ENCODE measurements at regions not wholly inside any gene's neighbourhood (a gene's known extent, or its start where the extent isn't known, plus 50 kb on each side); places are given as distances from the start of the nearest gene placed in this dataset.
"Not testable (repeated sequence)": the region's sequence is repeated elsewhere in the genome, so short reads cannot be mapped to it uniquely, and the experiment has no call there.

DNA sequence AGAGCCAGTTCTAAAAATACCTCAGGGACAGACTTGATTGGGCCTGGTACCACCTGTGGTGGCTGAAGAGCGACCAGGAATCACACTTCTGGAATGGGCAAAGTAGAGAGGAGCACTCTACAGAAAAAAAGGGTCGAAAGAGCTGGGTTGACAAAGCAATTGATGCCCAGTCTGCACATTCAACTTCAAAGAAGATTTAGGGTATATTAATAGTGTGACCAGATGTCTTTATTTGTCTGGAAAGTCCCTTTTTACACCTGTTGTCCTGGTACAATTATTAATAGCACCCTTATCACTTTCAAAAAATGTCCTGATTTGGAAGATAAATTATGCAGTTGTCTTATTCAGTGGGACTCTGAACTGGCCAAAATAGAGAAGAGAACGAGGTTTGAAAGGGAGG lies 137.5 kb downstream of the DYRK2 start:
- Mint-ChIP-seq H3K27me3 (no peaks in the 10 kb centered on the region), H3K36me3 (ENCODE audit: low read depth) (no peaks in the 10 kb centered on the region), H3K4me3 (no peak overlapping the region), H3K27ac (no peak overlapping the region), H3K9me3 (ENCODE audit: low read depth) (no peaks in the 10 kb centered on the region), H3K4me1 (peaks cover 25% of the 10 kb centered on the region)
- CTCF ChIA-PET, result no interaction called here
- intact Hi-C loops (cut with DNase I, micrococcal nuclease), result no loop called here
- DNase-seq (no peak), ATAC-seq (no peak)
- POLR2A ChIA-PET, result no interaction called here

DNA sequence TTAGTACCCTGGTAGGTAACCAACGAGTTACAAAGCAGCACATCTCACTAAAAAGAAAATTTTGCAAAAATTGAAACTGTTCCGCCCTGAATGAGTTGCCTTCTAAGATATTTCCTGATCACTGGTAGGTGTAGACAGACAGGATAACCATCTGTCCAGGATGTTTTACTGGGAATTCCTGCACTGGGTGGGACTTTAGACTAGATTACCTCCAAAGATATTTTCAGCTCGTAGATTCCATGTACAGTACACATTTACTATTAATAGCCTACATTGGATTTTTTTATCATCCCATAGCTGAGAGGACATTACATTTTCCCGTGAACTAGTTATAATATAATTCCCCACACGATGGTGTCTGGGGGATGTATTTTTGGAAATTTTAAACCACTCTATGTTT lies 139.6 kb downstream of the DYRK2 start:
- DNase-seq, result no peak
- H3K27me3 Mint-ChIP-seq, result no peaks in the 10 kb centered on the region
- no peak overlapping the region for H3K27ac Mint-ChIP-seq

DNA sequence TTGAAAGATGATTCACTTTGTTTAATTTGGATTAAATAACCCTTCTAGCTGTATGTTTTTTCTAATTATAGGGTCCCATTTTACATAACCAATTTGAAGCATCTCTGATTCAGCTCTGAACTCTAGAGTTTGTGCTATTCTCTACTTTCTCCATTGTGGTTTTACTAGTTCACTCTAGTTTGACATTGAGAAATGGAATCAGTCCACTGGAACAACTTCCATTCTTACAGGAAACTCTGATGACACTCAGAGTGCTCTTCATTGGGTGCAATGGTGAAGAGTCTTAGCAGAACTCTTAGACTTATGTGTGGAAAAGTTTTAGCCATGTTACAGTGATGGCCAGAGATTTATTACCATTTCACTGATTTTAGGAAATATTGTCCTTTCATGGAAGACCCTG lies 140.7 kb downstream of the DYRK2 start:
- POLR2A ChIA-PET, result no interaction called here
- H3K27ac Mint-ChIP-seq, result no peak overlapping the region
- no peaks in the 10 kb centered on the region for H3K27me3 Mint-ChIP-seq
- CTCF ChIA-PET, result interaction anchor here (1.1 to 1.4 kb wide), 2 partner anchors 14 to 132 kb away, joined by 3 read pairs; no protein-coding TSS in a partner anchor
- peaks cover 11% of the 10 kb centered on the region for H3K9me3 Mint-ChIP-seq (ENCODE audit: low read depth)
- peaks cover 9% of the 10 kb centered on the region for H3K4me1 Mint-ChIP-seq
- peaks cover 5% of the 10 kb centered on the region for H3K36me3 Mint-ChIP-seq (ENCODE audit: low read depth)
- DNase-seq (no peak), ATAC-seq (no peak)
- intact Hi-C loops (cut with DNase I, micrococcal nuclease), result no loop called here
- no peak overlapping the region for H3K4me3 Mint-ChIP-seq

More for the DNA sequence above, 139.6 kb downstream of the DYRK2 start:
- intact Hi-C loops (cut with DNase I, micrococcal nuclease), result no loop called here
- ChIA-PET CTCF (interaction anchor here (0.7 to 1.4 kb wide), 2 partner anchors 133 to 476 kb away, joined by 3 read pairs; no protein-coding TSS in a partner anchor), POLR2A (no interaction called here)
- peaks cover 19% of the 10 kb centered on the region for H3K4me1 Mint-ChIP-seq
- peaks cover 11% of the 10 kb centered on the region for H3K9me3 Mint-ChIP-seq (ENCODE audit: low read depth)
- peaks cover 5% of the 10 kb centered on the region for H3K36me3 Mint-ChIP-seq (ENCODE audit: low read depth)
- no peak overlapping the region for H3K4me3 Mint-ChIP-seq
- ATAC-seq, result no peak

DNA sequence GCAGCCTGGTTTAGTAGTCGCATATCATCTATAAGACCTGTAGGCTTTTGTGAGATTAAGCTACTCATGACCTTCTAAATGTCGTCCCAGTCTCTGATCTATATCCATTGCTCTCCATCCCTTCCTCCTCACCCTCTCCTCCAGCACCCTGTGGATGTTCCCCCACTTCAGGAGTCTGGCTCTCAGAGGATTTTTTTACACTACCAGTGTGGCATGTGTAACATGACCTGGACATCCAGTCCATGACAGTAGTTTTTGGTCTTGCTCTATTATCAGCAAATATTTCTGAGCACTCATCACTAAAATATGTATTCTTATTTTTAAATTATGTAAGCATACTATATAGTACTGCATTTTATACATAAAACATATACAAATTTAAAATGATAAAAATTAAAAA lies 142.1 kb downstream of the DYRK2 start:
- Mint-ChIP-seq H3K27ac (no peak overlapping the region), H3K9me3 (ENCODE audit: low read depth) (peaks cover 11% of the 10 kb centered on the region), H3K27me3 (no peaks in the 10 kb centered on the region), H3K4me3 (no peak overlapping the region), H3K4me1 (peaks cover 3% of the 10 kb centered on the region), H3K36me3 (ENCODE audit: low read depth) (peaks cover 5% of the 10 kb centered on the region)
- intact Hi-C loops (cut with DNase I, micrococcal nuclease), result no loop called here
- ChIA-PET CTCF (interaction anchor here (0.6 to 1.0 kb wide), 2 partner anchors 8 to 85 kb away, joined by 3 to 4 read pairs; no protein-coding TSS in a partner anchor), POLR2A (no interaction called here)
- DNase-seq, result no peak
- ATAC-seq, result no peak

DNA sequence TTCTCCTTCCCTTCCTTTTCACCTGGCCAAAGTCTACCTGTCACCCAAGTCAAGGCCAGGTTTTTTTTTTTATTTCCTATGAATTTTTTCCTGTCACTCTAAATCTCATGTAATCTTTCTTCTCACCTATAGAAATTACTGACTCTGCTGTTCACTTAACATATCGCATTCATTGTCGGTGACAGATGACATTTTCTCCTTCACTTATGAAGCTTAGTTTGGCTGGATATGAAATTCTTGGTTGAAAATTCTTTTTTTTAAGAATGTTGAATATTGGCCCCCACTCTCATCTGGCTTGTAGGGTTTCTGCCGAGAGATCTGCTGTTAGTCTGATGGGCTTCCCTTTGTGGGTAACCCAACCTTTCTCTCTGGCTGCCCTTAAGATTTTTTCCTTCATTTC lies 142.8 kb downstream of the DYRK2 start:
- H3K4me1 Mint-ChIP-seq; H3K4me3 Mint-ChIP-seq; H3K27me3 Mint-ChIP-seq; CTCF ChIA-PET; H3K36me3 Mint-ChIP-seq (ENCODE audit: low read depth); POLR2A ChIA-PET; H3K27ac Mint-ChIP-seq; intact Hi-C loops (cut with DNase I, micrococcal nuclease); ATAC-seq; DNase-seq: not testable (repeated sequence)
- H3K9me3 Mint-ChIP-seq (ENCODE audit: low read depth), result peaks cover 11% of the 10 kb centered on the region

DNA sequence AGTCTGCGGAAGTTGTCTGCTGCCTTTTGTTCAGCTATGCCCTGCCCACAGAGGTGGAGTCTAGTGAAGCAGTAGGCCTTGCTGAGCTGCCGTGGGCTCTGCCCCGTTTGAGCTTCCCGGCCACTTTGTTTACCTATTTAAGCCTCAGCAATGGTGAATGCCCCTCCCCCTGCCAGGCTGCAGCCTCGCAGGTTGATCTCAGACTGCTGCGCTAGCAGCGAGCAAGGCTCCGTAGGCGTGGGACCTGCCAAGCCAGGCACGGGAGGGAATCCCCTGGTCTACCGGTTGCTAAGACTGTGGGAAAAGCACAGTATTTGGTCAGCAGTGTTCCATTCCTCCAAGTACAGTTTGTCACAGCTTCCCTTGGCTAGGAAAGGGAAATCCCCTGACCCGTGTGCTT lies 143.6 kb downstream of the DYRK2 start:
- Mint-ChIP-seq H3K4me3 (no peak overlapping the region), H3K9me3 (ENCODE audit: low read depth) (peaks cover 11% of the 10 kb centered on the region), H3K27me3 (no peaks in the 10 kb centered on the region), H3K27ac (no peak overlapping the region), H3K36me3 (ENCODE audit: low read depth) (peaks cover 5% of the 10 kb centered on the region), H3K4me1 (no peaks in the 10 kb centered on the region)
- DNase-seq (no peak), ATAC-seq (no peak)
- ChIA-PET POLR2A (interaction anchor here (0.7 kb wide), 1 partner anchor 79 kb away, joined by 3 read pairs; no protein-coding TSS in a partner anchor), CTCF (interaction anchor here (0.8 to 1.5 kb wide), 2 partner anchors 11 to 485 kb away, joined by 3 to 6 read pairs; no protein-coding TSS in a partner anchor)
- intact Hi-C loops (cut with DNase I, micrococcal nuclease), result no loop called here

DNA sequence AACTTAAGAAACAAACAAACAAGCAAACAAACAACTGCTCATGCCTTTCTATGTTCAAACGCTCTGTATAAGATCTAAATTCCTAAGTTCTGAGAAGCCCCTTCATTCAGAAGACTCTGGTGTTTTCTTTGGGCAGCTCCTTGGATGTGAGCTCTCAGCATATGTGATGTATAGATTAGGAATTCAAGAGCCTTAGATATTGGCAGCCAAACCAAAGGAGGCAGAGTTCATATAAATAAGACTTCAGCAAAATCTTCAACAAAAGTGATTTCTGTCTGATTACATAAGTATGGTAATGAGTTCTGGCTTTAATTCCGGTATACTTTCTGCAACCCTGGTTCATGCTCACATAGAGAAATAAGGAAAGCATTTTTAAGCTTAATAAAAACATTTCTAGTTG lies 145.6 kb downstream of the DYRK2 start:
- H3K9me3 Mint-ChIP-seq (ENCODE audit: low read depth), result peaks cover 11% of the 10 kb centered on the region
- DNase-seq (no peak), ATAC-seq (no peak)
- H3K4me3 Mint-ChIP-seq, result no peak overlapping the region
- ChIA-PET POLR2A (no interaction called here), CTCF (interaction anchor here (1.0 kb wide), 1 partner anchor 123 kb away, joined by 3 read pairs; no protein-coding TSS in a partner anchor)
- H3K27me3 Mint-ChIP-seq, result peaks cover 4% of the 10 kb centered on the region
- H3K36me3 Mint-ChIP-seq (ENCODE audit: low read depth), result peaks cover 5% of the 10 kb centered on the region
- no peak overlapping the region for H3K27ac Mint-ChIP-seq
- peaks cover 9% of the 10 kb centered on the region for H3K4me1 Mint-ChIP-seq
- intact Hi-C loops (cut with DNase I, micrococcal nuclease), result no loop called here

DNA sequence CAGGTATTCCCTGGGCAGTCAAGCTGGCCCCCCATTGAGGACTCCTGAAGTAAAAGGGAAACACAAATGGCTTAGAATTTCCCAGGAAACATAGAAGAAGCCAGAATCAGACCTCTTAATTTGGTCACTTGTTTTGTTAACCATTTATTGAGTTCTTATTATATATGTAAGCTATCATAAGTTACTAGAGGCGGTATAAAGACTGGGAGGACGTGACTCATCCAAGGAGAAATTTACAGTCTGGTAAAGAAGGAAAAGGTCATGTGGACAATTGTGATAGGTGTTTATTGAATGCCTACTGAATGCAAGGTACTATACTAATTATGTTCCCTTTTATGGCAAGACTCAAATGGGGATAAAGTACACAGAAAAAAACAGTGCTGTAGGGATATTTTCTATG lies 146.7 kb downstream of the DYRK2 start:
- Mint-ChIP-seq H3K4me3 (no peak overlapping the region), H3K36me3 (ENCODE audit: low read depth) (peaks cover 5% of the 10 kb centered on the region), H3K27ac (no peak overlapping the region), H3K9me3 (ENCODE audit: low read depth) (peaks cover 11% of the 10 kb centered on the region), H3K27me3 (peaks cover 4% of the 10 kb centered on the region), H3K4me1 (peaks cover 16% of the 10 kb centered on the region)
- POLR2A ChIA-PET, result no interaction called here
- no peak for DNase-seq
- ATAC-seq, result no peak
- CTCF ChIA-PET, result no interaction called here
- intact Hi-C loops (cut with DNase I, micrococcal nuclease), result no loop called here

DNA sequence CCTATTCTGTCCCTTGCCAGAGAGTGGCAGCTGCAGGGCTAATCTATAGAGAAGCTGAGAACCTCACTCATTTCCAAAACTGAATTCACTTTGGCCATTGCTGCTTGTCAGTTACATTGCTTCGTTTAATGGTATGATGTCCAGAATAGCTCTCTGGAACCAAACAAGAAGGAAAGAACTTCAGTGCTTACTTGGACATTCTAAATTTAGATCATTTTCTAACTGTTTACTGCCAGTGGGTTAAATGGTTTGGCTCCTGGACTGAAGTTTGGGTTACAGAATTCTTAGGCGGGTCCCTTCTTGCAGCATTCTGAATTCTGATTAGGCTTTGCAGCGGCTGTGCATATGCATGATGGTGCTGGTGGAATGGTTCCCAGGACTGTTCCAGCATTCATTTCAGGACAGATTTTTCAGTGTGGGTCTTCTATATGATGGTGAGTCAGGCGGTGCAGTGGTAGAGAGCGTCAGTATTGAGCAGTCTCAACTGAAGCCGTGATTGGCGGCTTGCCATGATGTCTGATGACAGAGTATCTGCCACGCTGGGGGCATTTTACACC lies 148.7 kb downstream of the DYRK2 start:
- H3K27me3 Mint-ChIP-seq, result peaks cover 8% of the 10 kb centered on the region
- ChIA-PET POLR2A (no interaction called here), CTCF (no interaction called here)
- intact Hi-C loops (cut with DNase I, micrococcal nuclease), result no loop called here
- no peak for DNase-seq
- peaks cover 23% of the 10 kb centered on the region for H3K4me1 Mint-ChIP-seq
- no peaks in the 10 kb centered on the region for H3K36me3 Mint-ChIP-seq (ENCODE audit: low read depth)
- no peaks in the 10 kb centered on the region for H3K9me3 Mint-ChIP-seq (ENCODE audit: low read depth)
- ATAC-seq, result no peak
- no peak overlapping the region for H3K4me3 Mint-ChIP-seq
- no peak overlapping the region for H3K27ac Mint-ChIP-seq

DNA sequence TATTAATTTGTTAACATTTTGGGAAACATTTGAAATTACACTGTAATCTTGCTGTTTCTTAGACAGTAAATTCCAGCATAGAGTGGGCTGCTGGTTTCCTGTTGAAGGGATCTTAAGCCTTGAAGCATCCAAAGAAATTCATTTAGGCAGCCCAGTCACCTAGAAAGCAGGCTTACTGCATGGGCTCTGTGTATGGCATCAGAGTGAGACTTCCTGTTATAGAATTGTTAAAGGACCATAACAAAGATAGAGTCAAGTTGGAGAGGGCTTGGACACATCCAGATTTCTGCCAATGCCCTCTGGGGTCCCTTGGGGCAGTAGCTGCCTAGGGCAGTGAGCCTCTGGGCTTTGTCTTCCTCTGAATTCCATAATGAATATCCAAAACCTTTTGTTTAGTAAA lies 149.2 kb downstream of the DYRK2 start:
- no peaks in the 10 kb centered on the region for H3K9me3 Mint-ChIP-seq (ENCODE audit: low read depth)
- H3K4me3 Mint-ChIP-seq, result no peak overlapping the region
- peaks cover 8% of the 10 kb centered on the region for H3K27me3 Mint-ChIP-seq
- ChIA-PET CTCF (no interaction called here), POLR2A (no interaction called here)
- no peak for DNase-seq
- H3K4me1 Mint-ChIP-seq, result peaks cover 23% of the 10 kb centered on the region
- H3K36me3 Mint-ChIP-seq (ENCODE audit: low read depth), result no peaks in the 10 kb centered on the region
- ATAC-seq, result no peak
- H3K27ac Mint-ChIP-seq, result no peak overlapping the region
- intact Hi-C loops (cut with DNase I, micrococcal nuclease), result no loop called here

DNA sequence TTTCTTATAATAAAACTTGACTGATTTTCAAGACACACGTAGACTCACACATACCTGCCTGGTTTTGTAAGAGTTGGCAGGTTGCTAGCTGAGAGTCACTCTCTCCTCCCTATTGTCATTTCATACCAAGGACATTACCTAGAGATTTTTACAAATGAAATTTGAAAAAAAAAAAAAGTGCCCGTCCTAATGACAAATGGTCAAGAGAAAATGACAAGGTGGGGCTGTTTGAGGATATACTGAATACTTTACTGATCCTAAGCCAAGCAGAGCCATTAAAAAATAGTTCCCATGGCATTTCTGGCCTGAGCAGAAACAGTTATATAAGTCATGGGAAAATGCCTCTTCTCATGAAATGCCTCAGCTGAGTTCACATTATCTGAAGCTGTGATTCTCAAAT lies 150.2 kb downstream of the DYRK2 start:
- intact Hi-C loops (cut with DNase I, micrococcal nuclease), result no loop called here
- Mint-ChIP-seq H3K4me3 (no peak overlapping the region), H3K27me3 (peaks cover 8% of the 10 kb centered on the region), H3K27ac (no peak overlapping the region), H3K9me3 (ENCODE audit: low read depth) (no peaks in the 10 kb centered on the region), H3K4me1 (peaks cover 23% of the 10 kb centered on the region), H3K36me3 (ENCODE audit: low read depth) (no peaks in the 10 kb centered on the region)
- ChIA-PET CTCF (interaction anchor here (0.6 to 1.2 kb wide), 3 partner anchors 9 to 938 kb away, joined by 3 to 4 read pairs (median 3); no protein-coding TSS in a partner anchor), POLR2A (no interaction called here)
- DNase-seq (no peak), ATAC-seq (no peak)

DNA sequence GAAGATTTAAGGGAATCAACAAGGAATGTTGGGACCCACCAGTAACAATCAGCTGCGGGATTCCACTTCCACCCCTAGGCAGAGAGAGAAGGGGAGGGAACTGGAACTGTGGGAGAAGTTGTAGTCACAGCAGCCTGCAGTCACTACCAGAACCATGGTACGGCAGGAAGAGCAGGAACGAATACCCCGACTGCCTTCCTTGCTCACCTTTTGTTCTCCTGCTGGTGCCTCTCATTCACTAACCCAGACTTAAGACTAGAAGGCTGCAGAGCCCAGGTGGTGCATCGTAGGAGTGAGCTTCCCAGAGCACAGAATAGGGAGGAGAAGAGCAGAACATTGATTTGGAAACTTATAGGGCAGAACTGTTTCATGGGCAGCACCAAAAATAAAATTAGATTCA lies 154.2 kb downstream of the DYRK2 start:
- CTCF ChIA-PET, result no interaction called here
- H3K4me3 Mint-ChIP-seq, result no peak overlapping the region

More for the DNA sequence above, 154.2 kb downstream of the DYRK2 start:
- intact Hi-C loops (cut with DNase I, micrococcal nuclease), result loop anchor here (10.0 kb wide), 2 partner anchors 322 to 448 kb away; no protein-coding TSS in a partner anchor
- POLR2A ChIA-PET, result no interaction called here
- H3K36me3 Mint-ChIP-seq (ENCODE audit: low read depth), result no peaks in the 10 kb centered on the region
- peaks cover 6% of the 10 kb centered on the region for H3K27me3 Mint-ChIP-seq
- H3K27ac Mint-ChIP-seq, result no peak overlapping the region
- no peaks in the 10 kb centered on the region for H3K9me3 Mint-ChIP-seq (ENCODE audit: low read depth)
- peaks cover 29% of the 10 kb centered on the region for H3K4me1 Mint-ChIP-seq
- DNase-seq (no peak), ATAC-seq (no peak)

Data from activated CD4-positive, alpha-beta T cell treated with anti-CD3 and anti-CD28 coated beads for 36 hours (primary cell).